ENCODE measurements at regions not wholly inside any gene's neighbourhood (a gene's known extent, or its start where the extent isn't known, plus 50 kb on each side); places are given as distances from the start of the nearest gene placed in this dataset.

DNA sequence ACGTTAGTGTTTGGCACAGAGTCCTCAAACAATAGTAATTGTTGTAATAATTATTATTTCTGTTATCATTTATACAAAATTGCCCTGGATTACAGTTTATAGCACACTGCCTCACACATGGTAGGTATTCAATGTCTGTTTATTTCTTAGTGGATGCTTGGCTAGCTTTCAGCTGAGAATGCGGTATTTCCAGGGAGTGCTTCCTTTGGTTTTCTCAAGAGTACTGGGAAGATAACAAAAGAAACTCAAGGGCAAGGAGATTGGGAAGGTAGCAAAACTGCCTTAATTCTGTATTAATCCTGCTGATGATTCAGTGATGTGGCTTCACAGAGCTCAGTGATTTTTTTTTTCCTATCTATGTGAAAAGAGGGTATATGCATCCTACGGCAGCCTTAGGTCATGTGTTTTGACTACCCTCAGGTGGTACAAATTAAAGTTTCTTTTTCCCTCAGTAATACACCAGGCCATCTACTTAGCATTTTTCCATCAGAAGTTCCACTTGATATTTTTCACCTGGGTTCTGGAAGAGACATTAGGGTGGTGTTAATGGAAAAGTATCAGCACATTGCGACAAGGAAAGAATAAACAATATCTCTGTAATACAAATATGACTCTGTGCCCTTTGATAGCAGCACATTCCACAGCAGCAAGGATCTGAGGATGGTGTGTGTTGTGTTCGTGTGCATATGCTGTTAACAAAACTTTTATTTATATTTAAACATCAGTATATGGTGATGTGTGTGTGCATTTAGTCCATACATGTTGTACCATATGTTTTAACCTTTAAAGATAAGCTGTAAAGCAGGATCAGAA lies 124.3 kb upstream of the RASGEF1B start:
- Histone ChIP-seq H2AFZ (ENCODE audit: insufficient read depth, low read depth, low read length, poor library complexity, severe bottlenecking) (no peak overlapping the region), H3K4me3 (replicated peaks in 1 of 3; ENCODE audit: low read depth in 2 of 3, low read length in 3 of 3) (no peak overlapping the region), H3K4me1 (ENCODE audit: control insufficient read depth in 1 of 2, insufficient read depth in 2 of 2, low read length in 2 of 2) (no peaks in the 10 kb centered on the region), H3K27me3 (ENCODE audit: control insufficient read depth in 2 of 2, insufficient read depth in 2 of 2, low read length in 2 of 2) (no peaks in the 10 kb centered on the region), H3K9ac (ENCODE audit: insufficient read depth, low read length, poor library complexity, severe bottlenecking) (no peak overlapping the region), H3K79me2 (ENCODE audit: insufficient read depth, low read length) (no peaks in the 10 kb centered on the region), H3K4me2 (replicated peaks; ENCODE audit: extremely low read depth, low read length, poor library complexity, severe bottlenecking) (no peak overlapping the region), H3K27ac (ENCODE audit: low read depth in 1 of 2, low read length in 2 of 2) (no peak overlapping the region), H4K20me1 (ENCODE audit: insufficient read depth, low read length) (no peaks in the 10 kb centered on the region), H3K36me3 (replicated peaks in 1 of 2; ENCODE audit: control insufficient read depth in 1 of 2, insufficient read depth in 2 of 2, low read length in 2 of 2) (no peaks in the 10 kb centered on the region), H3K9me3 (replicated peaks in 1 of 2; ENCODE audit: control insufficient read depth in 1 of 2, insufficient read depth in 1 of 2, low read length in 2 of 2) (no peaks in the 10 kb centered on the region)
- no peaks in the 10 kb centered on the region for H3K36me3 Mint-ChIP-seq
- DNase-seq: no peak
- TF ChIP-seq CTCF (IDR thresholded peaks at IDR 0.05): no peak
- H3K27ac Mint-ChIP-seq: no peak overlapping the region
- 100% methylated on average over 1 of the region's 5 CpGs for WGBS (ENCODE audit: insufficient coverage)
- intact Hi-C loops (cut with micrococcal nuclease): no loop called here
- no peak overlapping the region for H3K4me3 Mint-ChIP-seq
- H3K27me3 Mint-ChIP-seq (ENCODE audit: low read depth in 3 of 3): peaks cover 0 to 3% (median 2%) of the 10 kb centered on the region in 3 donors
- H3K9me3 Mint-ChIP-seq: peaks cover 0 to 2% (median 0%) of the 10 kb centered on the region in 7 donors
- peaks cover 2% of the 10 kb centered on the region for H3K4me1 Mint-ChIP-seq

- Histone ChIP-seq H3K9me3 (replicated peaks in 1 of 2; ENCODE audit: control insufficient read depth in 1 of 2, insufficient read depth in 1 of 2, low read length in 2 of 2) (no peaks in the 10 kb centered on the region), H3K4me3 (replicated peaks in 1 of 3; ENCODE audit: low read depth in 2 of 3, low read length in 3 of 3) (no peak overlapping the region), H3K79me2 (ENCODE audit: insufficient read depth, low read length) (no peaks in the 10 kb centered on the region), H3K36me3 (replicated peaks in 1 of 2; ENCODE audit: control insufficient read depth in 1 of 2, insufficient read depth in 2 of 2, low read length in 2 of 2) (no peaks in the 10 kb centered on the region), H3K27ac (ENCODE audit: low read depth in 1 of 2, low read length in 2 of 2) (no peak overlapping the region), H3K9ac (ENCODE audit: insufficient read depth, low read length, poor library complexity, severe bottlenecking) (no peak overlapping the region), H2AFZ (ENCODE audit: insufficient read depth, low read depth, low read length, poor library complexity, severe bottlenecking) (no peak overlapping the region), H4K20me1 (ENCODE audit: insufficient read depth, low read length) (no peaks in the 10 kb centered on the region), H3K4me1 (ENCODE audit: control insufficient read depth in 1 of 2, insufficient read depth in 2 of 2, low read length in 2 of 2) (no peaks in the 10 kb centered on the region), H3K27me3 (ENCODE audit: control insufficient read depth in 2 of 2, insufficient read depth in 2 of 2, low read length in 2 of 2) (no peaks in the 10 kb centered on the region), H3K4me2 (replicated peaks; ENCODE audit: extremely low read depth, low read length, poor library complexity, severe bottlenecking) (no peak overlapping the region)
- H3K4me3 Mint-ChIP-seq: no peak overlapping the region
- H3K9me3 Mint-ChIP-seq: peaks cover 0 to 2% (median 0%) of the 10 kb centered on the region in 7 donors
- intact Hi-C loops (cut with micrococcal nuclease): no loop called here
- H3K27ac Mint-ChIP-seq: no peak overlapping the region
- H3K27me3 Mint-ChIP-seq (ENCODE audit: low read depth in 3 of 3): peaks cover 0 to 2% (median 2%) of the 10 kb centered on the region in 3 donors
- no peaks in the 10 kb centered on the region for H3K36me3 Mint-ChIP-seq
- no peak for TF ChIP-seq CTCF (IDR thresholded peaks at IDR 0.05)
- no peak for DNase-seq
- peaks cover 2% of the 10 kb centered on the region for H3K4me1 Mint-ChIP-seq
These were observed 123.6 kb upstream of the RASGEF1B start for GRCh38 chr4:81595287-81595686.

Data from CD14-positive monocyte (primary cell).